ENCODE measurements at regions not wholly inside any gene's neighbourhood (a gene's known extent, or its start where the extent isn't known, plus 50 kb on each side); places are given as distances from the start of the nearest gene placed in this dataset.
"Not testable (repeated sequence)": the region's sequence is repeated elsewhere in the genome, so short reads cannot be mapped to it uniquely, and the experiment has no call there.

DNA sequence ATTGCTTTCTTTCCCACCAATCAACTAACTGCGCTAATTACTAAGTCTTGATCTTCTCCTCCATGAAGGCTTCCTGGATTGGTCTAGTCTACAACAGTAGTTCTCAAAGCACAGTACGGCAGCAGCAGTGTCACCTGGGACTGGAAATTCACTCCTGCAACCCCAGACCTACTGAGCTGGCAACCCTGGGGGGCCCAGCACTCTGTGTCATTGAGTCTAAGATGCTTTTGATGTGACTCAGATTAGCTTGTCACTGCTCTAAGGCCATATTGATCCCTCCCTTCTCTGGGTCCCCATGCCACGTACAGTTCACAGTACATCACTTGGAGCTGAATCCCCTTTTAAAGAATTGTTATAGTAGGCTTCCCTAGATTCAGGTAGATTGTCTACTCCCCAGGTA is 65.7 kb upstream of the KMT2C start:
- DNase-seq, result no peak

DNA sequence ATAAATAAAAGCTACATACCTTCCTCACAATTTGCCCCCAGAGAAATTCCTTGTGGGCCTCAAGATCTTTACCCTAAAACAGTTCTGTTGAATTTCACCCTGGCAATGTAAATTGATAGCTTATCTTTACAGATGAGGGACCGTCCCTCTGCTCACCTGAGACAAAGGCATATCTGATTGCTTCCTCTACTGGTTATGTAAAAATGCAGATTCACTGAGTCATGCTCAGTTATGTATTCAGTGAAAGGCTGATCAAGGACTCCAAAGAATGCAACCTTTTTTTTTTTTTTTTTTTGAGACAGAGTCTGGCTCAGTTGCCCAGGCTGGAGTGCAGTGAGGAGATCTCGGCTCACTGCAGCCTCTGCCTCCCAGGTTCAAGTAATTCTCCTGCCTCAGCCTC is 64.2 kb upstream of the KMT2C start:
- DNase-seq, result not testable (repeated sequence)

DNA sequence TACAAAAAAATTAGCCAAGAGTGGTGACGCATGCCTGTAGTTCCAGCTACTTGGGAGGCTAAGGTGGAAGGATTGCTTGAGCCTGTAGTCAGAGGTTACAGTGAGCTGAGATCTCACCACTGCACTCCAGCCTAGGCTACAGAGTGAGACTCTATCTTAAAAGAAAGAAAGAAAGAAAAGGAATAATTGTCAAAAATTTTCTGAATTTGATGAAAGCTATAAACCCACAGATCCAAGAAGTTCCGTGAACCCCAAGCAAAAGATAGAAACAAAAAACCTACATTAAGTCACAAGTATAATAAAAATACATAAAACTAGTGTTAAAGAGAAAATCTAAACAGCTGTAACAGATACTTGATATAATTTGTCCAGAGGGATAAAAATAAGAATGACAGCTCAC is 60.1 kb upstream of the KMT2C start:
- no peak for DNase-seq

DNA sequence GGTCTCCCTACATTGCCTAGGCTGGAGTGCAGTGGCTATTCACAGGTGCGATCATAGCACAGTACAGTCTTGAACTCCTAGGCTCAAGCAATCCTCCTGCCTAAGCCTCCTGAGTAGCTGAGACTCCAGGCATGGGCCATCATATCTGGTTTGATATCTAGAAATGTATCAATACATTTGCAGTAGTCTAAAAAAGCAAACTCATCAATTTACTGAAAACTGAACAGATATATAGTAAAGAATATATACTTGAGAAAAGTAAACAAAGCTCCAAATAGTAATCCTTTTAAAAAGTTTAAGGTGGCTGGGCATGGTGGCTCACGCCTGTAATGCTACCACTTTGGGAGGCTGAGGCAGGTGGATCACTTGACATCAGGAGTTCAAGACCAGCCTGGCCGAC is 57.1 kb upstream of the KMT2C start:
- DNase-seq, result no peak

DNA sequence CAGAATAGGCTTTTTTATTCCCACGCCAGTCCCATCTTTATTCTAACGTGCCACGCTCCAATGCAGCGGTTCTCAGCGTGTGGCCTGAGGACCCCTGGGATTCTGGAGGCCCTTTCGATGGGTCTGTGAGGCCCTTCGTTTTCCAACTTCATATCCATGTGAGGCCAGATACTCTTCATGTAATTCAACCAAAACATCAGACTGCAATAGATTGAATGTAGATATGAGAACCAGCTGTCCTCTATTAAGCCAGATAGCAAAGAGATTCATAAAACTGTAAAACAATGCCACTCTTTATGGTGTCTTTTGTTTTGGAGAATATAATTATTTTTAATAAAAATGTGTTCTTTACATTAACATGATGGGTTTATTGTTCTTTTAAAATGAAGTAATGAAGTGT is 53.2 kb upstream of the KMT2C start:
- no peak for DNase-seq

DNA sequence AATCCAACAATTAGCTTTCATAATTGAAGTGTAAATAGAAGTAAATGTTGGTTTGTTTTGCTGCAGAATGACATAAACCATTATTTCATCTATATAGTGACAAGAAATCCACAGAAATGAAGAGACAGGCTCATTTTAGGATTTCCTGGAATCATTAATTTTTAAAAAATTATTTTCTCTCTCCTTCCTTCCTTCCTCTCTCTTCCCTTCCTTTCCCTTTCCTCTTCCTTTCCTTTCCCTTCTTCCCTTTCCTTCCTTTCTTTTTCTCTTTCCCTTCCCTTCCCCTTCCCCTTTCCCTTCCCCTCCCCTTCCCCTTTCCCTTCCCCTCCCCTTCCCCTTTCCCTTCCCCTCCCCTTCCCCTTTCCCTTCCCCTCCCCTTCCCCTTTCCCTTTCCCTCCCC is 51.2 kb upstream of the KMT2C start:
- DNase-seq, result no peak

DNA sequence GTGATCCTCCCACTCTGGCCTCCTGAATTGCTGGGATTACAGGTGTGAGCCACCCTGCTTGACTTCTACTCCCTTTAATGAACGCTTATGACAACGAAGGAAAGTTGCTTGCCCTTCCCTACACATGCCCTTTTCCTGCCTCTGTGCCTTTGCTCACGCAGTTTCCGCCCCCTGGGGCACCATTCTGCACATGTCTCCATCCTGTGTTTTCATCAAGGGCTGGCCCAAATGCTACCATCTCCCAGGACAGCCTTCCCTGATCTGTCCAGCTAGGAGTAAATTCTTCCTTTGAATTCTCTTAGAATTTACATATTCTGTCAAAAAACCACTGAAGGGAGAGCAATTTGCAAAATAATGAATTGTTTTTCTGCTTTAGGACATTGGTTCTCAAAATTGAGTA is 50.0 kb upstream of the KMT2C start:
- no peak for DNase-seq

All from MV-4-11 (cell line).